H1 (cell line): ENCODE measurements at regions not wholly inside any gene's neighbourhood (a gene's known extent, or its start where the extent isn't known, plus 50 kb on each side); places are given as distances from the start of the nearest gene placed in this dataset.

Source experiments
- CTCF ChIA-PET: fragments of 300-600 bp; sonication (Branson Sonifier 250); formaldehyde crosslinking; loops from one replicate; lab custom pipeline; 2021; ENCODE audit not compliant: partially characterized antibody; lab: Charles Lee
- POLR2A ChIA-PET: fragments of 300-600 bp; sonication (Branson Sonifier 250); formaldehyde crosslinking; loops from one replicate; lab custom pipeline; 2021; ENCODE audit warnings: inconsistent platforms; ENCODE audit not compliant: partially characterized antibody; lab: Charles Lee
- DNase-seq, 2 experiments: peaks; one replicate each; pipeline versions ENCODE4 v3.0.0 to v3.0.0-alpha.2; 2010 to 2022; ENCODE audit warnings: low spot score in 2 of 2, low read depth in 1 of 2, mixed read lengths in 1 of 2
- FAIRE-seq: peaks from 2 replicates; lab custom pipeline; 2011; peaks lifted over from hg19 to GRCh38; lab: Jason Lieb, UNC
- H2AFZ ChIP-seq: 2 replicates; pipeline ENCODE4 v1.8.1; 2012; ENCODE audit warnings: low read length, inconsistent platforms
- H2AK5ac ChIP-seq: 2 replicates; pipeline ENCODE4 v1.6.1; 2013; ENCODE audit warnings: low read depth, low read length
- H2BK120ac ChIP-seq: replicated peaks from 2 replicates; pipeline ENCODE3; 2013; ENCODE audit warnings: low read depth, low read length, inconsistent platforms
- H2BK12ac ChIP-seq: 2 replicates; pipeline ENCODE4 v1.6.1; 2013; ENCODE audit warnings: low read depth, low read length
- H2BK15ac ChIP-seq: 2 replicates; pipeline ENCODE4 v1.6.1; 2013; ENCODE audit warnings: low read length
- H2BK20ac ChIP-seq: 2 replicates; pipeline ENCODE4 v1.6.1; 2013; ENCODE audit warnings: low read length
- H2BK5ac ChIP-seq: 2 replicates; pipeline ENCODE4 v1.6.1; 2013; ENCODE audit warnings: low read depth, low read length
- H3K14ac ChIP-seq: 2 replicates; pipeline ENCODE4 v1.6.1; 2013; ENCODE audit warnings: inconsistent platforms; ENCODE audit not compliant: insufficient read length
- H3K18ac ChIP-seq: 2 replicates; pipeline ENCODE4 v1.6.1; 2013; ENCODE audit warnings: low read length; ENCODE audit errors: extremely low read depth
- H3K23ac ChIP-seq: 2 replicates; pipeline ENCODE4 v1.6.1; 2013; ENCODE audit warnings: inconsistent platforms; ENCODE audit not compliant: insufficient read length
- H3K23me2 ChIP-seq: 2 replicates; pipeline ENCODE4 v1.6.1; 2013; ENCODE audit warnings: low read depth, low read length
- H3K27ac ChIP-seq: 2 replicates; pipeline ENCODE4 v1.6.1; 2011; ENCODE audit warnings: low read depth, low read length, inconsistent platforms
- H3K27me3 ChIP-seq, 4 experiments: replicated peaks in 1 of 4; 1 replicate in 1 of 4; 2 replicates in 3 of 4; pipeline versions ENCODE4 v1.6.1 to v1.8.1; 2011 to 2013; ENCODE audit warnings: low read length in 3 of 4, mild to moderate bottlenecking in 3 of 4, inconsistent platforms in 2 of 4, mixed read lengths in 2 of 4, moderate library complexity in 1 of 4; ENCODE audit not compliant: control insufficient read depth in 3 of 4, insufficient read depth in 3 of 4; ENCODE audit errors: extremely low read depth in 1 of 4
- H3K36me3 ChIP-seq, 4 experiments: 2 replicates each; pipeline versions ENCODE4 v1.6.1 to v1.8.1; 2011 to 2013; ENCODE audit warnings: mild to moderate bottlenecking in 4 of 4, low read length in 3 of 4, moderate library complexity in 2 of 4, control low read depth in 1 of 4, inconsistent platforms in 1 of 4; ENCODE audit not compliant: insufficient read depth in 4 of 4, control insufficient read depth in 2 of 4
- H3K4ac ChIP-seq: replicated peaks from 2 replicates; pipeline ENCODE3; 2013; ENCODE audit warnings: low read length, low read depth, mixed read lengths, inconsistent platforms; ENCODE audit not compliant: insufficient read length
- H3K4me1 ChIP-seq, 4 experiments: replicated peaks in 1 of 4; 1 replicate in 1 of 4; 2 replicates in 3 of 4; pipeline versions ENCODE4 v1.6.1 to v1.8.1; 2011 to 2013; ENCODE audit warnings: low read length in 3 of 4, inconsistent platforms in 2 of 4, mixed read lengths in 1 of 4; ENCODE audit not compliant: insufficient read depth in 4 of 4, control insufficient read depth in 3 of 4
- H3K4me2 ChIP-seq, 2 experiments: 2 replicates each; pipeline versions ENCODE4 v1.6.1 to v1.8.1; 2011 to 2013; ENCODE audit warnings: low read depth in 2 of 2, low read length in 2 of 2, control low read depth in 1 of 2, inconsistent platforms in 1 of 2, mild to moderate bottlenecking in 1 of 2; ENCODE audit not compliant: insufficient read depth in 1 of 2
- H3K4me3 ChIP-seq, 4 experiments: fragments of 200-600, 300-600 bp in 1 of 4; sonication (generic), shearing (Covaris generic), sonication (Bioruptor Twin) in 1 of 4; 2 replicates each; pipeline versions ENCODE4 v1.5.1 to v1.8.1; 2011 to 2016; ENCODE audit warnings: low read length in 4 of 4, low read depth in 3 of 4, control low read depth in 2 of 4, inconsistent platforms in 2 of 4, mild to moderate bottlenecking in 2 of 4, mixed read lengths in 1 of 4, moderate library complexity in 1 of 4; ENCODE audit not compliant: insufficient read depth in 2 of 4; ENCODE audit errors: extremely low read depth in 1 of 4
- H3K56ac ChIP-seq: replicated peaks from 2 replicates; pipeline ENCODE3; 2013; ENCODE audit warnings: low read depth, mild to moderate bottlenecking, mixed read lengths, low read length, inconsistent platforms; ENCODE audit not compliant: insufficient read length
- H3K79me1 ChIP-seq: 2 replicates; pipeline ENCODE4 v1.6.1; 2013; ENCODE audit warnings: low read depth, low read length, control low read depth
- H3K79me2 ChIP-seq, 2 experiments: 2 replicates each; pipeline versions ENCODE4 v1.6.1 to v1.8.1; 2012 to 2013; ENCODE audit warnings: low read length in 2 of 2, mild to moderate bottlenecking in 2 of 2, inconsistent platforms in 1 of 2; ENCODE audit not compliant: insufficient read depth in 2 of 2, control insufficient read depth in 1 of 2
- H3K9ac ChIP-seq, 4 experiments: replicated peaks in 1 of 4; 1 replicate in 1 of 4; 2 replicates in 3 of 4; pipeline versions ENCODE4 v1.6.1 to v1.8.1; 2011 to 2013; ENCODE audit warnings: low read depth in 3 of 4, low read length in 3 of 4, control low read depth in 2 of 4, mild to moderate bottlenecking in 2 of 4, moderate library complexity in 2 of 4, inconsistent platforms in 1 of 4; ENCODE audit errors: extremely low read depth in 1 of 4
- H3K9me3 ChIP-seq, 2 experiments: 2 replicates each; pipeline versions ENCODE4 v1.6.1 to v1.8.1; 2012 to 2013; ENCODE audit warnings: mild to moderate bottlenecking in 2 of 2, moderate library complexity in 2 of 2, control low read depth in 1 of 2, inconsistent platforms in 1 of 2, low read depth in 1 of 2, low read length in 1 of 2, mixed read lengths in 1 of 2; ENCODE audit not compliant: insufficient read depth in 2 of 2
- H4K20me1 ChIP-seq, 2 experiments: replicated peaks in 1 of 2; 2 replicates each; pipeline versions ENCODE3 to v1.8.1; 2011 to 2013; ENCODE audit warnings: inconsistent platforms in 2 of 2, low read length in 2 of 2, mild to moderate bottlenecking in 1 of 2; ENCODE audit not compliant: insufficient read depth in 2 of 2, control insufficient read depth in 1 of 2
- H4K5ac ChIP-seq: 2 replicates; pipeline ENCODE4 v1.6.1; 2013; ENCODE audit warnings: low read length, low read depth, mixed read lengths, inconsistent platforms; ENCODE audit not compliant: insufficient read length
- H4K8ac ChIP-seq: 2 replicates; pipeline ENCODE4 v1.8.0; 2013; ENCODE audit warnings: mild to moderate bottlenecking, moderate library complexity, low read length, inconsistent platforms; ENCODE audit not compliant: insufficient read depth; ENCODE audit errors: extremely low read depth
- H4K91ac ChIP-seq: replicated peaks from 2 replicates; pipeline ENCODE3; 2013; ENCODE audit warnings: low read length, mixed read lengths, inconsistent platforms; ENCODE audit not compliant: insufficient read length
- ATF2 ChIP-seq: IDR thresholded peaks from 2 replicates; pipeline ENCODE4 v1.6.1; 2012; ENCODE audit warnings: low read length, inconsistent platforms
- EP300 ChIP-seq, 2 experiments: IDR thresholded peaks; 1 replicate in 1 of 2; 2 replicates in 1 of 2; pipeline ENCODE4 v1.6.1; 2011 to 2012; ENCODE audit warnings: low read depth in 2 of 2, low read length in 2 of 2, mild to moderate bottlenecking in 2 of 2, borderline replicate concordance in 1 of 2, inconsistent platforms in 1 of 2, moderate library complexity in 1 of 2
- FOSL1 ChIP-seq: IDR thresholded peaks from 2 replicates; pipeline ENCODE4 v1.6.1; 2011; ENCODE audit warnings: mild to moderate bottlenecking, low read depth, low read length, moderate library complexity; ENCODE audit not compliant: insufficient read depth
- GABPA ChIP-seq: IDR thresholded peaks from 2 replicates; pipeline ENCODE4 v1.6.1; 2011; ENCODE audit warnings: mild to moderate bottlenecking, low read length, moderate library complexity, borderline replicate concordance; ENCODE audit not compliant: insufficient read depth
- MAX ChIP-seq: IDR thresholded peaks from 2 replicates; pipeline ENCODE4 v1.6.1; 2012; ENCODE audit warnings: inconsistent platforms
- RAD21 ChIP-seq, 2 experiments: IDR thresholded peaks in 1 of 2; conservative IDR thresholded peaks in 1 of 2; 2 replicates each; pipeline ENCODE4 v1.6.1; 2011; ENCODE audit warnings: low read depth in 2 of 2, low read length in 2 of 2, improper control_type of control experiment in 1 of 2, inconsistent platforms in 1 of 2, mild to moderate bottlenecking in 1 of 2, moderate library complexity in 1 of 2
- SIN3A ChIP-seq, 2 experiments: IDR thresholded peaks in 1 of 2; conservative IDR thresholded peaks in 1 of 2; 2 replicates each; pipeline ENCODE4 v1.6.1; 2011 to 2012; ENCODE audit warnings: low read length in 2 of 2, improper control_type of control experiment in 1 of 2, low read depth in 1 of 2, mild to moderate bottlenecking in 1 of 2
- SP2 ChIP-seq: IDR thresholded peaks from 2 replicates; pipeline ENCODE4 v1.6.1; 2012; ENCODE audit warnings: mild to moderate bottlenecking, low read length, inconsistent platforms
- TAF1 ChIP-seq: IDR thresholded peaks from 2 replicates; pipeline ENCODE4 v1.6.1; 2011; ENCODE audit warnings: mild to moderate bottlenecking, low read depth, low read length
- TAF7 ChIP-seq: optimal IDR thresholded peaks from 2 replicates; pipeline ENCODE3; 2011; ENCODE audit warnings: low read depth, mild to moderate bottlenecking, inconsistent platforms, low read length, moderate library complexity, borderline replicate concordance
- TEAD4 ChIP-seq: IDR thresholded peaks from 2 replicates; pipeline ENCODE4 v1.6.1; 2012; ENCODE audit warnings: low read depth, low read length, inconsistent platforms, mixed read lengths
- WGBS, 2 experiments: shearing (Covaris generic) in 1 of 2; methylation state at CpG; one replicate each; pipeline versions ENCODE4 v1.1.6 to v1.1.7; 2013 to 2015; ENCODE audit warnings: low lambda C conversion rate in 2 of 2, mixed read lengths in 2 of 2, inconsistent platforms in 1 of 2, low coverage in 1 of 2, missing lambda C conversion rate in 1 of 2; ENCODE audit not compliant: insufficient replicate concordance in 2 of 2, insufficient coverage in 1 of 2, insufficient read length in 1 of 2; ENCODE audit errors: extremely low coverage in 1 of 2, missing lambda C conversion rate in 1 of 2; 5-methylcytosine and 5-hydroxymethylcytosine counted together

GRCh38 chr16:54484700-54485099, 198.1 kb upstream of the IRX3 start:
- ChIA-PET POLR2A (no interaction called here), CTCF (interaction anchor here (0.7 to 1.7 kb wide), 3 partner anchors 75 to 157 kb away, joined by 3 read pairs; no protein-coding TSS in a partner anchor)
- DNase-seq (no peak), FAIRE-seq (no peak)
- Histone ChIP-seq H2AK5ac (no peak overlapping the region), H3K36me3 (no peaks in the 10 kb centered on the region), H3K9ac (no peak overlapping the region), H3K4me2 (no peak overlapping the region), H4K8ac (no peak overlapping the region), H2BK120ac (no peak overlapping the region), H3K4me3 (no peak overlapping the region), H3K79me2 (no peaks in the 10 kb centered on the region), H2AFZ (no peak overlapping the region), H3K79me1 (no peaks in the 10 kb centered on the region), H3K14ac (no peak overlapping the region), H3K23ac (no peak overlapping the region), H4K91ac (no peak overlapping the region), H4K20me1 (no peaks in the 10 kb centered on the region), H3K18ac (no peak overlapping the region), H3K9me3 (no peaks in the 10 kb centered on the region), H2BK12ac (no peak overlapping the region), H3K4me1 (peaks cover 0 to 4% (median 0%) of the 10 kb centered on the region in 4 experiments; a peak in 1 of 7 replicates), H2BK15ac (no peak overlapping the region), H3K56ac (no peak overlapping the region), H3K23me2 (0 out of 2 replicates have a peak, but pooled peaks cover 2% of the 10 kb centered on the region), H2BK20ac (no peak overlapping the region), H3K27me3 (no peaks in the 10 kb centered on the region; a peak in 2 of 7 replicates), H2BK5ac (no peak overlapping the region), H3K27ac (no peak overlapping the region), H3K4ac (no peak overlapping the region), H4K5ac (no peak overlapping the region)
- WGBS, 2 experiments, result 89% methylated on average over 9 of the region's 9 CpGs; no CpG with 5 or more reads in 1 of the 2 experiments
- no peak for TF ChIP-seq TAF1
- TF ChIP-seq FOSL1, result no peak
- no peak for TF ChIP-seq EP300 (IDR thresholded peaks at IDR 0.05; ENCODE audit: borderline replicate concordance in 1 of 2, low read depth in 2 of 2, low read length in 2 of 2)
- TF ChIP-seq SP2, result no peak
- TF ChIP-seq GABPA, result no peak
- TF ChIP-seq TEAD4, result no peak
- TF ChIP-seq TAF7, result no peak
- no peak for TF ChIP-seq SIN3A (conservative IDR thresholded peaks at IDR 0.05 in 1 of 2, IDR thresholded peaks at IDR 0.05 in 1 of 2; ENCODE audit: low read depth in 1 of 2, low read length in 2 of 2)
- TF ChIP-seq RAD21 (IDR thresholded peaks at IDR 0.05 in 1 of 2, conservative IDR thresholded peaks at IDR 0.05 in 1 of 2; ENCODE audit: low read depth in 2 of 2, low read length in 2 of 2), result no peak
- no peak for TF ChIP-seq ATF2
- no peak for TF ChIP-seq MAX
